WERI-Rb-1 (cell line): ENCODE measurements at regions not wholly inside any gene's neighbourhood (a gene's known extent, or its start where the extent isn't known, plus 50 kb on each side); places are given as distances from the start of the nearest gene placed in this dataset.

ENCODE experiments used
- DNase-seq: peaks from one replicate; pipeline ENCODE4 v3.0.0-alpha.2; 2020
- H3K27ac ChIP-seq: fragments of 250-450 bp; sonication (Bioruptor Pico); 2 replicates; pipeline ENCODE4 v1.5.1; 2020; ENCODE audit warnings: mild to moderate bottlenecking, moderate library complexity
- H3K27me3 ChIP-seq: fragments of 250-450 bp; sonication (Bioruptor Pico); 2 replicates; pipeline ENCODE4 v1.5.1; 2021; ENCODE audit warnings: mild to moderate bottlenecking, low read depth, moderate library complexity; ENCODE audit not compliant: insufficient read depth, severe bottlenecking
- H3K36me3 ChIP-seq: fragments of 250-450 bp; sonication (Bioruptor Pico); 2 replicates; pipeline ENCODE4 v1.5.1; 2020; ENCODE audit warnings: mild to moderate bottlenecking, moderate library complexity
- H3K4me3 ChIP-seq: 2 replicates; pipeline ENCODE4 v1.5.1; 2011; ENCODE audit warnings: low read depth, mild to moderate bottlenecking, control low read depth, low read length
- H3K9me3 ChIP-seq: fragments of 250-450 bp; sonication (Bioruptor Pico); 2 replicates; pipeline ENCODE4 v1.5.1; 2021; ENCODE audit warnings: mild to moderate bottlenecking, moderate library complexity; ENCODE audit not compliant: severe bottlenecking
- CTCF ChIP-seq: IDR thresholded peaks from 2 replicates; pipeline ENCODE4 v1.5.1; 2011; ENCODE audit warnings: low read depth, mild to moderate bottlenecking, control low read depth, inconsistent platforms, low read length

DNA sequence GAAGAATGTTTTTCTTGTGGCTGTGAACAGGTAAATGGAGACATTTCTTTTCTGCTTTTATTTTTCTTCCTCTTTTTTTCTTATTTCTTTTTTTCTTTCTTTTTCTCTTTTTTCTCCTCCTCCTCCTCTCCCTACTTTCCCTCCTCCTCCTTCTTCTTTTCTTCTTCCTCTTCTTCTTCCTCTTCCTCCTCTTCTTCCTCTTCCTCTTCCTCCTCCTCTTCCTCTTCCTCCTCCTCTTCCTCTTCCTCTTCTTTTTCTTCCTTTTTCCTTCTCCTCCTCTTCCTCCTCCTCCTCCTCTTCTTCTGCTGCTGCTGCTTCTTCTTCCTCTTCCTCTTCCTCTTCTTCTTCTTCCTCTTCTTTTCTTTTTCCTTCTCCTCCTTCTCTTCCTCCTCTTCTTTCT lies 65.3 kb upstream of the NTRK2 start:
- no peaks in the 10 kb centered on the region for H3K9me3 ChIP-seq
- peaks cover 53% of the 10 kb centered on the region for H3K27me3 ChIP-seq
- H3K36me3 ChIP-seq: no peaks in the 10 kb centered on the region
- H3K4me3 ChIP-seq: no peak overlapping the region
- DNase-seq: no peak
- TF ChIP-seq CTCF: no peak
- H3K27ac ChIP-seq: no peak overlapping the region

DNA sequence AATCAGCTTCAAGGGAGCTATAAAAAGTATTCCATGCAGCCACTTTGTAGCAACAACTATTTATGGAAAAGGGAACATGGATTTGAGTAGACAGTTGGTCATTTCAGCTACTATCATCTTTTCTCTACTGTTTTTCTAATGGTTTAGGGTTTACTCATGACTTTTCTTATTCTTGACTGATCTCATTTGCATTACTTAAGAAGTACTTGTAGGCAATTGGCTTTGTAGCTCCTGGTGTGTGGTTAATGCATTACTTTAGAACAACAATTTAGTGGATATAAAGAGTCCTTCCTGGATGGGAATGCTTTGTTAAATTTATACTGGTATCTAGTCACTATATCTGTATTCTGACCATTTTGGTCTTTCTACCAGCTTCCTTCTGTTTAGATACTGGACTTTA lies 59.8 kb upstream of the NTRK2 start:
- no peak overlapping the region for H3K4me3 ChIP-seq
- no peaks in the 10 kb centered on the region for H3K36me3 ChIP-seq
- peaks cover 39% of the 10 kb centered on the region for H3K27me3 ChIP-seq
- DNase-seq: no peak
- no peaks in the 10 kb centered on the region for H3K9me3 ChIP-seq
- H3K27ac ChIP-seq: no peak overlapping the region
- no peak for TF ChIP-seq CTCF

DNA sequence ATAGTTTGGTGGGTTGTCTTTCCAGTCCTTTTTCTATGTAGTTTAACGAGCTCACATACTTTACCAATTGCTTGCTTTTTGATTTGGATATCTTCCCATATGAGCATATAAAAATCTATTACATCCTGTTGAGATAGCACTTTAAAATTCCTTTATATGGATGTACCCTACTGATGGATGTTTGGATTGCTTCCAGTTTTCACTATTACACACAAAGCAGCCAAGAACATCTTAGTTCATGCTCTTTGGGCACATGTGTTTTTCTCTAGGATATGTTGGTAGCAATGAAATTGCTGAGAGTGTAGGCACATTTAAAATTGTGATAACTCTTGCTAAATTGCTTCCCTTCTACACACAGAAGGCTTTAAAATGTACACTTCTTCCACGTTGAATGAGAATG lies 56.1 kb upstream of the NTRK2 start:
- no peak for TF ChIP-seq CTCF
- Histone ChIP-seq H3K9me3 (no peaks in the 10 kb centered on the region), H3K4me3 (no peak overlapping the region), H3K36me3 (no peaks in the 10 kb centered on the region), H3K27ac (no peak overlapping the region), H3K27me3 (peaks cover 57% of the 10 kb centered on the region)
- DNase-seq: no peak

DNA sequence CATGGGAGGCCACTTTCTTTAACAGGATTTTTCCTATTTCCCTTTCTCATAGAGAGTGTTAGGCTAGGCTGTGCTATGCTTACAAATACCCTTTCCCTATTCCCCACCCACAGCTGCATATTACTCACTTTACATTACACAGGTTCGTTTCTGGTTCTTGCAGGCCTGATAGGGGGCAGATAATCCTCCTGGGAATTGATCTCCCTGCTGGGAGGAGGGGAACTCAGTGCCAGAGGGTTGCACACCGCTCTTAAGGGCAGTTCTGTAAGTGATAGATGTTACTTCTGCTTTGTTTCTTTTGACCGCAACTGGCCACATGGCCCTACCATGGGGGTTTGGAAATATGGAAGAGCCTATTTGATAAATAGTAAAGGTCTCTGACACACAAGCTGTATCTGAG lies 54.0 kb upstream of the NTRK2 start:
- DNase-seq: no peak
- Histone ChIP-seq H3K9me3 (no peaks in the 10 kb centered on the region), H3K27me3 (peaks cover 63% of the 10 kb centered on the region), H3K36me3 (no peaks in the 10 kb centered on the region), H3K4me3 (no peak overlapping the region), H3K27ac (no peak overlapping the region)
- TF ChIP-seq CTCF: no peak

DNA sequence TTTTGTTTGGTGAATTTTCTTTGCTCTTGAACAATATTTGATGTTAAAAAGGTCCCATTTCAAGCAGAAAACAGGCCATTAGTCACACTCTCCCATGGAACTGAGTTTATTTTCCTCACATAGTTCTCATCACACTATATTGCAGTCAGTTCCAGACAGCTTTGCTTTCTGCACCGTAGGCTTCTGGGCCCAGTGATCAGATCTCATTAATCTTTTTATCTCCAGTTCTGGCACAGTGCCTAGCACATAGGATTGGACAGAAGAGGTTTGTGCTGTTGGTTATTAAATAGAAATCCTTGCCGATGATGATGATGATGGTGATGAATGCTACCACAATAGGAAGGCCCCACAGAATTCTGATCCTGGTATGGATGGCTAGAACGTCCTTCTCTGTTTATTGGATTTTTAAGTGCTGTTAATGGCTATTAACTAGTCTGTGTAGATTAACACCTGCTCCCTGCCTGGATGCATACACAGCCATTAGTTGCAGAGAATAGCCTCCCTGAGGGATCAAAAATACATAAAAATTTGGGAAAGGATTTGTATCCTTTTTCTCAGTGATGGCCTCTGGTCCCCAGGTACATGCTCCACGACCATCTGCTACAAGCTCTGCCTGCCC lies 52.0 kb upstream of the NTRK2 start:
- H3K4me3 ChIP-seq: no peak overlapping the region
- TF ChIP-seq CTCF: no peak
- H3K36me3 ChIP-seq: no peaks in the 10 kb centered on the region
- peaks cover 65% of the 10 kb centered on the region for H3K27me3 ChIP-seq
- DNase-seq: no peak
- H3K9me3 ChIP-seq: no peaks in the 10 kb centered on the region
- H3K27ac ChIP-seq: no peak overlapping the region
